ENCODE measurements at regions not wholly inside any gene's neighbourhood (a gene's known extent, or its start where the extent isn't known, plus 50 kb on each side); places are given as distances from the start of the nearest gene placed in this dataset.

- TF ChIP-seq, protein P1, sequence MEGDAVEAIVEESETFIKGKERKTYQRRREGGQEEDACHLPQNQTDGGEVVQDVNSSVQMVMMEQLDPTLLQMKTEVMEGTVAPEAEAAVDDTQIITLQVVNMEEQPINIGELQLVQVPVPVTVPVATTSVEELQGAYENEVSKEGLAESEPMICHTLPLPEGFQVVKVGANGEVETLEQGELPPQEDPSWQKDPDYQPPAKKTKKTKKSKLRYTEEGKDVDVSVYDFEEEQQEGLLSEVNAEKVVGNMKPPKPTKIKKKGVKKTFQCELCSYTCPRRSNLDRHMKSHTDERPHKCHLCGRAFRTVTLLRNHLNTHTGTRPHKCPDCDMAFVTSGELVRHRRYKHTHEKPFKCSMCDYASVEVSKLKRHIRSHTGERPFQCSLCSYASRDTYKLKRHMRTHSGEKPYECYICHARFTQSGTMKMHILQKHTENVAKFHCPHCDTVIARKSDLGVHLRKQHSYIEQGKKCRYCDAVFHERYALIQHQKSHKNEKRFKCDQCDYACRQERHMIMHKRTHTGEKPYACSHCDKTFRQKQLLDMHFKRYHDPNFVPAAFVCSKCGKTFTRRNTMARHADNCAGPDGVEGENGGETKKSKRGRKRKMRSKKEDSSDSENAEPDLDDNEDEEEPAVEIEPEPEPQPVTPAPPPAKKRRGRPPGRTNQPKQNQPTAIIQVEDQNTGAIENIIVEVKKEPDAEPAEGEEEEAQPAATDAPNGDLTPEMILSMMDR (IDR thresholded peaks at IDR 0.05; ENCODE audit: low read length, missing control alignments) = no peak
- no peak for DNase-seq (ENCODE audit: low read depth)
- no peak overlapping the region for H3K4me3 ChIP-seq (replicated peaks; ENCODE audit: low read depth, low read length)
Measured at GRCh38 chr20:23174821-23175220, 88.7 kb upstream of the CD93 start.

GRCh38 chr20:23167431-23167830 lies 81.3 kb upstream of the CD93 start:
- no peak overlapping the region for H3K4me3 ChIP-seq (replicated peaks; ENCODE audit: low read depth, low read length)
- DNase-seq (ENCODE audit: low read depth) = no peak
- TF ChIP-seq, protein P1 (IDR thresholded peaks at IDR 0.05; ENCODE audit: low read length, missing control alignments) = no peak

DNA sequence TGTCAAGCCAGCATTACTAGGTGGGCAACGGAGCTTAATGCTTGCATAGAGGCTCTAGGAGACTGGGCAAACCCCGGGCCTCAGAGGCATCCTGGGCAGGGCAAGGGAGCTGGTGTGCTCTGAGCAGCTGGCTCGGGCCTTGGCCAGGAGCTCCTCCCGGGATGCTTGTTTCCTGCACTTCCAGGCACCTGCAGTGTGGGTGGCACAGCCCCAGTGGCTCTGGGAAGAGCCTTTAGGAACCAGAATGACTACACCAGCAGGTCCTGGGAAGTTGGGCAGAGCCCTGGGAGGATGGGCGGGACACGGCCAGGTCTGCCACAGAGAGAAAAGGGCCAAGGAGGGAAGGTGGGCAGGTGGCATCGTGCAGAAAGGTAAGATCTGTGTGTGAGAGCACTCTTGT lies 80.4 kb upstream of the CD93 start:
- no peak overlapping the region for H3K4me3 ChIP-seq (replicated peaks; ENCODE audit: low read depth, low read length)
- TF ChIP-seq, protein P1 (IDR thresholded peaks at IDR 0.05; ENCODE audit: low read length, missing control alignments) = no peak
- DNase-seq (ENCODE audit: low read depth) = no peak

DNA sequence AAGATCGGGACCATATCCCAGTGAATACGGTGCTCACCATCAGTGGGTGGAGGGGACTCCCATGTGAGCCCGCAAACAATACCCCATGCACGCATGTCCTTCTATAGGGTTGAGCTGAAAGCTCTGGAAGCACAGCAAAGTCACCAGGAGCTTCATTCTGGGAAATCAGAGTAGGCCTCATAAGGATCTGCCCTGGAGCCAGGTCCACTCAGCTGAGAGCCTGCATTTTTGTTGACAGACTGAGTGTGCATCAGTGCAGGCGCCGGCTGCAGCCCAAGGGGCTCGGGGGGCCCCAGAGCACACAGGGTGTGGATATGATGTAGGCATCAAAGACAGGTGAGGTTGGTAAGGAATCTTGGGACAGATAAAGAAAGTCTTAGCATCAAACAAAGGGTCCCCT lies 79.8 kb upstream of the CD93 start:
- no peak overlapping the region for H3K4me3 ChIP-seq (replicated peaks; ENCODE audit: low read depth, low read length)
- DNase-seq (ENCODE audit: low read depth) = no peak
- TF ChIP-seq, protein P1 (IDR thresholded peaks at IDR 0.05; ENCODE audit: low read length, missing control alignments) = no peak

- DNase-seq (ENCODE audit: low read depth) = no peak
- no peak overlapping the region for H3K4me3 ChIP-seq (replicated peaks; ENCODE audit: low read depth, low read length)
- TF ChIP-seq, protein P1 (IDR thresholded peaks at IDR 0.05; ENCODE audit: low read length, missing control alignments) = no peak
Measured at GRCh38 chr20:23165307-23165750, 79.2 kb upstream of the CD93 start.

- no peak overlapping the region for H3K4me3 ChIP-seq (replicated peaks; ENCODE audit: low read depth, low read length)
Measured at GRCh38 chr20:23164176-23164601, 78.1 kb upstream of the CD93 start.

DNA sequence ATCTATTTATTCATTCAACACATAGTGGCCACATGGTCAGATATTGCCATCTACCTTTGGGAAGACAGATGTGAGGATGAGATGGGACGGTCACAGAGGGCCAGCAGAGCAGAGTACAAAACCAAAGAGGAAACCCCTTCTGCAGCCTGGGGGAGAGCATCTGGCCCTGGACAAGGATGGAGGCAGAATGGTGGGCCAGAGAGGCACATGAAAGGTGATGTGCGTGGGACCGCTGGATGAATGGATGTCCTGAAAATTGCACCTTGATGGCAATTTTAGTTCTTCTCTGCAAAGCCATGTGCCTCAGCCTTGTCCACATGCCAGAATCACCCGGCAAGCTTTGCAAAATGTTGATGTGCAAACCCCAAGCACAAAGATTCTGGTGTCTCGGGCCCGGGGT lies 77.4 kb upstream of the CD93 start:
- DNase-seq (ENCODE audit: low read depth) = no peak
- H3K4me3 ChIP-seq (replicated peaks; ENCODE audit: low read depth, low read length) = no peak overlapping the region
- TF ChIP-seq, protein P1 (IDR thresholded peaks at IDR 0.05; ENCODE audit: low read length, missing control alignments) = no peak

More at GRCh38 chr20:23164176-23164601, 78.1 kb upstream of the CD93 start:
- TF ChIP-seq, protein P1 (IDR thresholded peaks at IDR 0.05; ENCODE audit: low read length, missing control alignments) = no peak
- DNase-seq (ENCODE audit: low read depth) = no peak

Data from fibroblast of pulmonary artery (primary cell).